Dermis blood vessel endothelial cell (primary cell): ENCODE measurements at regions not wholly inside any gene's neighbourhood (a gene's known extent, or its start where the extent isn't known, plus 50 kb on each side); places are given as distances from the start of the nearest gene placed in this dataset.

Experiments used
- DNase-seq: peaks from one replicate; pipeline ENCODE4 v3.0.0; 2010

GRCh38 chr14:61106271-61106958 is 125.4 kb downstream of the SLC38A6 start:
- DNase-seq: no peak

DNA sequence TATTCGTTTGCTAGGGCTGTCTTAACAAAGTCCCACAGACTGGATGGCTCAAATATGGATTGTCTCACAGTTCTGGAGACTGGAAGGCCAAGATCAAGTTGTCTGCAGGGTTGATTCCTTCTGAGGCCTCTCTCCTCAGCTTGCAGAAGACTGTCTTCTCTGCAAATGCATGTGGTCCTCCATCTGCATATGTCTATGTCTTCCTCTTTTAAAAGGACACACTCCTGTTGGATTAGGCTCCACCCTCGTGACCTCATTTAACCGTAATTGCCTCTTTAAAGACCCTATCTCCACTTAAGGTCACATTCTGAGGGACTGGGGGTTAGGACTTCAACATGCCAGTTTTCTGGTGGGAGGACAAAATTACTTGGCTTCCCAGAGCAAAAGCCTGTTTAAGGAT is 123.3 kb downstream of the SLC38A6 start:
- DNase-seq: no peak

DNA sequence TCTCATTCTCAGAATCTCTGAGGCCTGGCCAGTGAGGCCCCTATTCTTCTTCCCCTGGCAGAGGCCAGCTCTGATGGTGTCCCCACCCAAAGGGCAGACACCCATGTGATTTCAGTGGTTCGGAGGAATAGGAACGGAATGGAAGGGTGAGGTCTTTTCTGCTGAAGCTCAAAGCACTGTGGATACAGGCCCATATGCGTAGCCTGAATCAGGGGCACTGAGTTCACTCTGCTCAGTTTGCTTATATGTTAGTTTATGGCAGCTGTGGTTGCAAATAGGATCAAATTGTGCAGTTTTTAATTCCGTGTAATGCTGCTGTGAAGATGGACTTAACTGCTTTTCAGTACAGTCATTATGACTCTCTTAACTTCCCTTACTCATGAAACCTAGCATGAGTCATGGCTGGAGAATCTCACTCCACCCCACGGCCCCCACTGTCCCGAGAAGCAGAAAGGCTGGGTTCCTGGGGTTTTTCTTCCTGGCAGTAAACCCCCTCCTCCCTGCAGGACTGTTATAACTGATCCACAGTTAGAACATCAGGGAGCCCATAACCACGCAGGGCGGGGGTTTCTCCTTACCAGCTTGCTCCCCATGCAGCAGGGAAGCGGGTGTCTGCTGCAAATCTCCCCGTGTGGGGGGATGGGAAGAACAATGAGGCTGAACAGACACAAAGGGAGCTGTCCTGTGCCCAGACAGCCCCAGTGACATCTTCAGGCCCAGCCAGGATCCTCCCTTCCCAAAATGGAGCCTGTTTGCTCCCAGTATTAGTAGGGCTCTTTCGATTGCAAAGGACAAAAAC is 122.7 kb downstream of the SLC38A6 start:
- peak; percentile 95 for DNase-seq

DNA sequence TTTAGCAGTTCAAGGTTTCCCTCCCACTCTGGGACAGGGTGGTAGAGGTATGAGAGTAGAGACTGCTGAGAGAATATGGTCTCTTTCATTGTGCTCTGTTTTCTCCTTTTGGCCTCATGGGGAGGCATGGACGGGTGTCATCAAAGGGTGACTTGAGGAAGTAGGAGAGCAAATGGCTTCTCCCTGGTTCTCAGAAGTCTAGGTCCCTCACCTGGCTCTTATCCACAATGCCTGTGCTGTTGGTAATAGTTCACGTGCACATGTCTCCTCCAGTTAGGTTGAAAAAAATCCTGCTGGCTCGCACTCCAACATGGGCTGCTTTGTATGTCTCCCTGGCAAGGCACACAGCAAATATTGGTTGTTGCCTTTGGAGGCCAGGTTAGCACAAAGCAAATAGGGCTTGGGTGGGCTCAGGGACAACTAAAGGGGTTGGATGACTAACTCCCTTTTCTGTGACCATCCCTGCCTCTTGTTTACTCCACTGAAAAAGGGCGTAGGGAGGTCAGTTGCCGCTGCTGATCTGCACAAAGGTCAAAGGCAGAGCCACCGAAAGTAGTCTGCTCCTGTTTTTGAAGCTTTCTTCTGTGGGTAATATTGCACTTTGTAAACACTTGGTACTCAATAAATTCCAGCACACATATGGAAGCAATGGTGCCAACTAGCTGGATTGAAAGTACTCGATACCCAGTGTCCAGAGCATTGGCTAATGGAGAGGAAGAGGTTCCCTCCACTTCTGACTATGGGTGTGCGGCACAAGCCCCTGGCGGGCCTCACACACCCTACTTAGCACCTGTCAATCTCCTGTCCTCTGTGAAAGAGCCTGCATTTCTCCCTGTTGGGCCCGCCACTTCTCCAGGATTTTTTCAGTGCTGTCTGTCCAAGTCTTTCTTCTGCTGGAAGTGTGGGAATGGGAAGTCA is 121.8 kb downstream of the SLC38A6 start:
- no peak for DNase-seq
